GM18517 (cell line): ENCODE measurements at regions not wholly inside any gene's neighbourhood (a gene's known extent, or its start where the extent isn't known, plus 50 kb on each side); places are given as distances from the start of the nearest gene placed in this dataset.

Experiments used
- ATAC-seq: cut with Tn5 transposase; IDR thresholded peaks from one replicate; pipeline ENCODE4 v1.9.1; 2021; ENCODE audit warnings: mild to moderate bottlenecking, moderate library complexity; ENCODE audit not compliant: unreplicated experiment

- ATAC-seq, result no peak
Observed at GRCh38 chr15:39474657-39475056, 106.2 kb upstream of the THBS1 start.

GRCh38 chr15:39478996-39479395 is 101.9 kb upstream of the THBS1 start:
- ATAC-seq, result no peak

GRCh38 chr15:39479911-39480310 is 101.0 kb upstream of the THBS1 start:
- ATAC-seq, result no peak

- no peak for ATAC-seq
Observed at GRCh38 chr15:39482459-39482858, 98.4 kb upstream of the THBS1 start.

GRCh38 chr15:39486621-39487457 is 94.0 kb upstream of the THBS1 start:
- no peak for ATAC-seq

GRCh38 chr15:39487458-39487735 is 93.5 kb upstream of the THBS1 start:
- no peak for ATAC-seq

GRCh38 chr15:39488516-39488915 is 92.4 kb upstream of the THBS1 start:
- no peak for ATAC-seq

- no peak for ATAC-seq
Observed at GRCh38 chr15:39488961-39489360, 91.9 kb upstream of the THBS1 start.

GRCh38 chr15:39491115-39491885 is 89.6 kb upstream of the THBS1 start:
- no peak for ATAC-seq

- ATAC-seq, result no peak
Observed at GRCh38 chr15:39491886-39492490, 88.9 kb upstream of the THBS1 start.

GRCh38 chr15:39493424-39494067 is 87.3 kb upstream of the THBS1 start:
- no peak for ATAC-seq

- ATAC-seq, result no peak
Observed at GRCh38 chr15:39494462-39494861, 86.4 kb upstream of the THBS1 start.

- no peak for ATAC-seq
Observed at GRCh38 chr15:39495871-39496840, 84.7 kb upstream of the THBS1 start.

GRCh38 chr15:39497016-39497758 is 83.7 kb upstream of the THBS1 start:
- no peak for ATAC-seq

- no peak for ATAC-seq
Observed at GRCh38 chr15:39497759-39498565, 82.9 kb upstream of the THBS1 start.

- ATAC-seq, result no peak
Observed at GRCh38 chr15:39498629-39499028, 82.2 kb upstream of the THBS1 start.

GRCh38 chr15:39499042-39499441 is 81.8 kb upstream of the THBS1 start:
- ATAC-seq, result no peak

GRCh38 chr15:39499681-39500080 is 81.2 kb upstream of the THBS1 start:
- no peak for ATAC-seq
